ENCODE measurements at regions not wholly inside any gene's neighbourhood (a gene's known extent, or its start where the extent isn't known, plus 50 kb on each side); places are given as distances from the start of the nearest gene placed in this dataset.

DNA sequence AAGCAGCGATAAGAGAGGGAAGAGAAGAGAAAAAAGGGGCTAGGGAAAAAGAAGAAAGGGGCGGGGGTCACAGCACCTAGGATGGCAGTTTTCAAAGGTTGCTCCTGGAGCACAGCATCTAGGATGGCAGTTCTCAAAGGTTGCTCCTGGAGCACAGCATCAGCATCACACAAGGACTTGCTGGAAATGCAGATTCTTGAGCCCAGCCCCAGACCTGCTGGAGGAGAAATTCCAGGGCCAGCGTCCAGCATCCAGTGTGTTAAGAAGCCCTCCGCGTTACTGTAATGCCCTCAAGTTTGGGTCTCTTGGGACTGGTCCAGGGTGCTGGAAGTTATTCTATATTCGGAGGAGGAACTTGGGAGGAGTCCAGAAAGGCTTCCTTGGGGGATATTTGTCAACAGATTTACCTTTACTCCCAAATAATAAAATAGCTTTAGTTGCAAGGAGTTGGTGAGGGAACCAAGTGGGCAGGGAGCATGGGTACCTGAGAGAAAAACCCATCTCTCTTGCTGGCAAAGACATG, 519.4 kb downstream of the SHQ1 start:
- Histone ChIP-seq H3K9me3 (no peaks in the 10 kb centered on the region), H3K27ac (no peak overlapping the region), H3K4me3 (no peak overlapping the region), H3K4me2 (no peak overlapping the region), H3K4me1 (no peaks in the 10 kb centered on the region)
- WGBS (ENCODE audit: missing lambda C conversion rate) = 43% methylated on average over 6 of the region's 6 CpGs
- ATAC-seq (no peak), DNase-seq (ENCODE audit: low read depth in 1 of 2, low spot score in 1 of 2) (no peak), FAIRE-seq (no peak)
- ChIA-PET CTCF (interaction anchor here (1.2 to 1.3 kb wide), 2 partner anchors 31 to 384 kb away, joined by 3 read pairs; no protein-coding TSS in a partner anchor), POLR2A (no interaction called here)
- TF ChIP-seq NPAS2 (CRISPR knock-in tag; IDR thresholded peaks at IDR 0.05; ENCODE audit: borderline replicate concordance) (no peak), HEYL (CRISPR knock-in tag; IDR thresholded peaks at IDR 0.05) (no peak), FOXS1 (CRISPR knock-in tag; IDR thresholded peaks at IDR 0.05) (no peak), GATA3 (IDR thresholded peaks at IDR 0.05; ENCODE audit: borderline replicate concordance) (no peak), JUNB (IDR thresholded peaks at IDR 0.05) (no peak), EHMT2 (IDR thresholded peaks at IDR 0.05; ENCODE audit: low read depth) (no peak), ZFP36 (IDR thresholded peaks at IDR 0.05; ENCODE audit: borderline replicate concordance, partially characterized antibody) (no peak), BHLHE40 (IDR thresholded peaks at IDR 0.05; ENCODE audit: low read depth, low read length) (no peak), HOXA7 (CRISPR knock-in tag; IDR thresholded peaks at IDR 0.05) (no peak), CEBPB (IDR thresholded peaks at IDR 0.05) (no peak), HDAC2 (IDR thresholded peaks at IDR 0.05) (no peak), KDM5A (IDR thresholded peaks at IDR 0.05) (no peak)
- TF ChIP-seq, protein P1, sequence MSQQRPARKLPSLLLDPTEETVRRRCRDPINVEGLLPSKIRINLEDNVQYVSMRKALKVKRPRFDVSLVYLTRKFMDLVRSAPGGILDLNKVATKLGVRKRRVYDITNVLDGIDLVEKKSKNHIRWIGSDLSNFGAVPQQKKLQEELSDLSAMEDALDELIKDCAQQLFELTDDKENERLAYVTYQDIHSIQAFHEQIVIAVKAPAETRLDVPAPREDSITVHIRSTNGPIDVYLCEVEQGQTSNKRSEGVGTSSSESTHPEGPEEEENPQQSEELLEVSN (IDR thresholded peaks at IDR 0.05; ENCODE audit: borderline replicate concordance, low read depth) = no peak
- TF ChIP-seq, protein P2, sequence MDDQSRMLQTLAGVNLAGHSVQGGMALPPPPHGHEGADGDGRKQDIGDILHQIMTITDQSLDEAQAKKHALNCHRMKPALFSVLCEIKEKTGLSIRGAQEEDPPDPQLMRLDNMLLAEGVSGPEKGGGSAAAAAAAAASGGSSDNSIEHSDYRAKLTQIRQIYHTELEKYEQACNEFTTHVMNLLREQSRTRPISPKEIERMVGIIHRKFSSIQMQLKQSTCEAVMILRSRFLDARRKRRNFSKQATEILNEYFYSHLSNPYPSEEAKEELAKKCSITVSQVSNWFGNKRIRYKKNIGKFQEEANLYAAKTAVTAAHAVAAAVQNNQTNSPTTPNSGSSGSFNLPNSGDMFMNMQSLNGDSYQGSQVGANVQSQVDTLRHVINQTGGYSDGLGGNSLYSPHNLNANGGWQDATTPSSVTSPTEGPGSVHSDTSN (IDR thresholded peaks at IDR 0.05) = no peak

DNA sequence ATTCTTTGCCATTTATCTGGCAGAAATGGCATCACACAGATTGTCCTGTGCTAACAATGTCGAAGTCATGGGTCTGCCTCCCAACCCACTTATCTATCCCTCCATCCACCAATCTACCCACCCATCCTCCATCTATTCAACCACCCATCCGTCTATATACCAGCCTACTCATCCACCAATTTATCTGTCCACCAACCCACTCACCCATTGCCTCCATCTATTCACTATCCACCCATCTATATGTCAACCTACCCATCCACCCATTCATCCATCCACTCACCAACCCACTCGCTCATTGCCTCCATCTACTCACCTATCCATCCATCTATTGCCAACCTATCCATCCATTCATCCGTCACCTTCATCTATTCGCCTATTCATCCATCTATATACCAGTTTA, 521.2 kb downstream of the SHQ1 start:
- Histone ChIP-seq H3K9me3 (no peaks in the 10 kb centered on the region), H3K4me2 (no peak overlapping the region), H3K27ac (no peak overlapping the region), H3K4me3 (no peak overlapping the region), H3K4me1 (no peaks in the 10 kb centered on the region)
- WGBS (ENCODE audit: missing lambda C conversion rate) = 30% methylated on average over 5 of the region's 5 CpGs
- ChIA-PET POLR2A (no interaction called here), CTCF (no interaction called here)
- no peak for DNase-seq (ENCODE audit: low read depth in 1 of 2, low spot score in 1 of 2)
- no peak for FAIRE-seq
- TF ChIP-seq ZNF302 (CRISPR knock-in tag; IDR thresholded peaks at IDR 0.05) (no peak), GATA3 (IDR thresholded peaks at IDR 0.05; ENCODE audit: borderline replicate concordance) (no peak), EHMT2 (IDR thresholded peaks at IDR 0.05; ENCODE audit: low read depth) (no peak), KDM5A (IDR thresholded peaks at IDR 0.05) (no peak), CHD4 (IDR thresholded peaks at IDR 0.05; ENCODE audit: borderline replicate concordance) (no peak), JUN (IDR thresholded peaks at IDR 0.05) (no peak), ESRRA (IDR thresholded peaks at IDR 0.05; ENCODE audit: borderline replicate concordance, low read length) (no peak), FOSB (CRISPR knock-in tag; IDR thresholded peaks at IDR 0.05) (no peak), MAFK (IDR thresholded peaks at IDR 0.05; ENCODE audit: partially characterized antibody) (no peak), HEYL (CRISPR knock-in tag; IDR thresholded peaks at IDR 0.05) (no peak), BHLHE40 (IDR thresholded peaks at IDR 0.05; ENCODE audit: low read depth, low read length) (no peak), FOXS1 (CRISPR knock-in tag; IDR thresholded peaks at IDR 0.05) (no peak), NR3C1 (IDR thresholded peaks at IDR 0.05) (no peak), CBX2 (IDR thresholded peaks at IDR 0.05; ENCODE audit: borderline replicate concordance, low read depth) (no peak)
- TF ChIP-seq, protein P3, sequence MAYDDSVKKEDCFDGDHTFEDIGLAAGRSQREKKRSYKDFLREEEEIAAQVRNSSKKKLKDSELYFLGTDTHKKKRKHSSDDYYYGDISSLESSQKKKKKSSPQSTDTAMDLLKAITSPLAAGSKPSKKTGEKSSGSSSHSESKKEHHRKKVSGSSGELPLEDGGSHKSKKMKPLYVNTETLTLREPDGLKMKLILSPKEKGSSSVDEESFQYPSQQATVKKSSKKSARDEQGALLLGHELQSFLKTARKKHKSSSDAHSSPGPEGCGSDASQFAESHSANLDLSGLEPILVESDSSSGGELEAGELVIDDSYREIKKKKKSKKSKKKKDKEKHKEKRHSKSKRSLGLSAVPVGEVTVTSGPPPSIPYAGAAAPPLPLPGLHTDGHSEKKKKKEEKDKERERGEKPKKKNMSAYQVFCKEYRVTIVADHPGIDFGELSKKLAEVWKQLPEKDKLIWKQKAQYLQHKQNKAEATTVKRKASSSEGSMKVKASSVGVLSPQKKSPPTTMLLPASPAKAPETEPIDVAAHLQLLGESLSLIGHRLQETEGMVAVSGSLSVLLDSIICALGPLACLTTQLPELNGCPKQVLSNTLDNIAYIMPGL (CRISPR knock-in tag; IDR thresholded peaks at IDR 0.05; ENCODE audit: borderline replicate concordance) = no peak
- TF ChIP-seq, protein P2 (IDR thresholded peaks at IDR 0.05) = no peak
- TF ChIP-seq, protein P4, sequence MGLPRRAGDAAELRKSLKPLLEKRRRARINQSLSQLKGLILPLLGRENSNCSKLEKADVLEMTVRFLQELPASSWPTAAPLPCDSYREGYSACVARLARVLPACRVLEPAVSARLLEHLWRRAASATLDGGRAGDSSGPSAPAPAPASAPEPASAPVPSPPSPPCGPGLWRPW (IDR thresholded peaks at IDR 0.05) = no peak
- TF ChIP-seq, protein P5, sequence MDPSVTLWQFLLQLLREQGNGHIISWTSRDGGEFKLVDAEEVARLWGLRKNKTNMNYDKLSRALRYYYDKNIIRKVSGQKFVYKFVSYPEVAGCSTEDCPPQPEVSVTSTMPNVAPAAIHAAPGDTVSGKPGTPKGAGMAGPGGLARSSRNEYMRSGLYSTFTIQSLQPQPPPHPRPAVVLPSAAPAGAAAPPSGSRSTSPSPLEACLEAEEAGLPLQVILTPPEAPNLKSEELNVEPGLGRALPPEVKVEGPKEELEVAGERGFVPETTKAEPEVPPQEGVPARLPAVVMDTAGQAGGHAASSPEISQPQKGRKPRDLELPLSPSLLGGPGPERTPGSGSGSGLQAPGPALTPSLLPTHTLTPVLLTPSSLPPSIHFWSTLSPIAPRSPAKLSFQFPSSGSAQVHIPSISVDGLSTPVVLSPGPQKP (IDR thresholded peaks at IDR 0.05; ENCODE audit: low read depth, low read length) = no peak
- TF ChIP-seq, protein P1 (IDR thresholded peaks at IDR 0.05; ENCODE audit: borderline replicate concordance, low read depth) = no peak
- ATAC-seq = no peak
